ENCODE measurements at regions not wholly inside any gene's neighbourhood (a gene's known extent, or its start where the extent isn't known, plus 50 kb on each side); places are given as distances from the start of the nearest gene placed in this dataset.

- Histone ChIP-seq H3K27ac (no peak overlapping the region), H3K36me3 (no peaks in the 10 kb centered on the region), H3K27me3 (no peaks in the 10 kb centered on the region), H3K9me3 (no peaks in the 10 kb centered on the region), H3K4me3 (no peak overlapping the region), H3K4me1 (no peaks in the 10 kb centered on the region)
- TF ChIP-seq POLR2A (IDR thresholded peaks at IDR 0.05) (no peak), CTCF (IDR thresholded peaks at IDR 0.05) (no peak)
- intact Hi-C loops (cut with DNase I; ENCODE audit: low total_unique reads): no loop called here
- no peak for DNase-seq
Measured at GRCh38 chr7:115719963-115720362, 310.6 kb downstream of the TFEC start.

- Histone ChIP-seq H3K27ac (no peak overlapping the region), H3K4me1 (no peaks in the 10 kb centered on the region), H3K4me3 (no peak overlapping the region), H3K27me3 (no peaks in the 10 kb centered on the region), H3K9me3 (no peaks in the 10 kb centered on the region), H3K36me3 (no peaks in the 10 kb centered on the region)
- TF ChIP-seq CTCF (IDR thresholded peaks at IDR 0.05) (no peak), POLR2A (IDR thresholded peaks at IDR 0.05) (no peak)
- intact Hi-C loops (cut with DNase I; ENCODE audit: low total_unique reads): loop anchor here (10.0 kb wide), 1 partner anchor 1635 kb away; no protein-coding TSS in a partner anchor
- DNase-seq: no peak
Measured at GRCh38 chr7:115709664-115710063, 320.9 kb downstream of the TFEC start.

GRCh38 chr7:115708013-115708341 is 322.6 kb downstream of the TFEC start:
- H3K9me3 ChIP-seq: no peaks in the 10 kb centered on the region
- H3K27me3 ChIP-seq: no peaks in the 10 kb centered on the region
- no peak for DNase-seq
- intact Hi-C loops (cut with DNase I; ENCODE audit: low total_unique reads): loop anchor here (10.0 kb wide), 1 partner anchor 1633 kb away; no protein-coding TSS in a partner anchor
- H3K4me1 ChIP-seq: no peaks in the 10 kb centered on the region
- no peaks in the 10 kb centered on the region for H3K36me3 ChIP-seq
- no peak overlapping the region for H3K4me3 ChIP-seq
- no peak overlapping the region for H3K27ac ChIP-seq
- no peak for TF ChIP-seq POLR2A (IDR thresholded peaks at IDR 0.05)
- TF ChIP-seq CTCF (IDR thresholded peaks at IDR 0.05): no peak

- Histone ChIP-seq H3K36me3 (no peaks in the 10 kb centered on the region), H3K27ac (no peak overlapping the region), H3K4me1 (no peaks in the 10 kb centered on the region), H3K9me3 (no peaks in the 10 kb centered on the region), H3K27me3 (no peaks in the 10 kb centered on the region), H3K4me3 (no peak overlapping the region)
- intact Hi-C loops (cut with DNase I; ENCODE audit: low total_unique reads): loop anchor here (10.0 kb wide), 1 partner anchor 1633 kb away; no protein-coding TSS in a partner anchor
- TF ChIP-seq POLR2A (IDR thresholded peaks at IDR 0.05): no peak
- no peak for TF ChIP-seq CTCF (IDR thresholded peaks at IDR 0.05)
- no peak for DNase-seq
Measured at GRCh38 chr7:115707258-115708012, 323.1 kb downstream of the TFEC start.

- intact Hi-C loops (cut with DNase I; ENCODE audit: low total_unique reads): loop anchor here (10.0 kb wide), 1 partner anchor 1630 kb away; no protein-coding TSS in a partner anchor
- Histone ChIP-seq H3K27ac (no peak overlapping the region), H3K4me1 (no peaks in the 10 kb centered on the region), H3K9me3 (no peaks in the 10 kb centered on the region), H3K27me3 (no peaks in the 10 kb centered on the region), H3K36me3 (no peaks in the 10 kb centered on the region), H3K4me3 (no peak overlapping the region)
- no peak for TF ChIP-seq POLR2A (IDR thresholded peaks at IDR 0.05)
- no peak for TF ChIP-seq CTCF (IDR thresholded peaks at IDR 0.05)
- DNase-seq: no peak
Measured at GRCh38 chr7:115704884-115705283, 325.7 kb downstream of the TFEC start.
